Psoas muscle (tissue), 7 donors: ENCODE measurements at regions not wholly inside any gene's neighbourhood (a gene's known extent, or its start where the extent isn't known, plus 50 kb on each side); places are given as distances from the start of the nearest gene placed in this dataset.
A peak's percentile ranks its signal among the peaks of the same experiment; 100 is the strongest.

Experiments used
- ATAC-seq, 4 donors: fragments of 200-7000 bp; cut with Tn5 transposase; one replicate each; pipeline ENCODE4 v1.9.1; 2020; ENCODE audit warnings: moderate library complexity in 3 of 4, mild to moderate bottlenecking in 2 of 4
- DNase-seq, 2 donors: peaks; one replicate each; pipeline ENCODE4 v3.0.0-alpha.2; 2020
- H3K27ac ChIP-seq: fragments of 200-600 bp; one replicate; pipeline ENCODE4 v1.8.0; 2022
- H3K27me3 ChIP-seq, 3 donors: fragments of 200-600 bp in 1 of 3; one replicate each; pipeline versions ENCODE4 v1.6.1 to v1.8.0; 2013 to 2022; ENCODE audit warnings: low read length in 2 of 3, mild to moderate bottlenecking in 2 of 3, moderate library complexity in 1 of 3; ENCODE audit not compliant: insufficient read depth in 3 of 3
- H3K36me3 ChIP-seq, 2 donors: fragments of 200-600 bp in 1 of 2; one replicate each; pipeline versions ENCODE4 v1.6.1 to v1.8.0; 2013 to 2022; ENCODE audit warnings: low read depth in 1 of 2, mild to moderate bottlenecking in 1 of 2, moderate library complexity in 1 of 2; ENCODE audit not compliant: insufficient read depth in 1 of 2
- H3K4me1 ChIP-seq: fragments of 200-600 bp; one replicate; pipeline ENCODE4 v1.8.0; 2022
- H3K4me3 ChIP-seq: fragments of 200-600 bp; one replicate; pipeline ENCODE4 v1.8.0; 2022; ENCODE audit warnings: mild to moderate bottlenecking
- H3K9me3 ChIP-seq: fragments of 200-600 bp; one replicate; pipeline ENCODE4 v1.8.0; 2022
- CTCF ChIP-seq: fragments of 200-600 bp; IDR thresholded peaks from one replicate; pipeline ENCODE4 v1.8.0; 2022; ENCODE audit warnings: antibody characterized with exemption
- WGBS, 3 donors: extraction: QIAGEN DNeasy Blood & Tissue Kit; methylation state at CpG; one replicate each; pipeline versions ENCODE4 v1.1.6 to v1.1.7; 2013; 5-methylcytosine and 5-hydroxymethylcytosine counted together
- intact Hi-C, 2 donors: fragments of 100-400 bp; cut with DNase I; formaldehyde crosslinking; loops; one replicate each; pipeline versions ENCODE4 v1.11.0 to v1.14.2; 2022
- donor health status: healthy with polysubstance abuse.
- donor health status: DM: no; HTN: no; CAD: no; lungs with moderate emphysema.
- donor health status: Bipolar disorder and iron deficiency.
- donor health status: healthy.
- donor health status: DM: yes; HTN: yes; CAD: no.
- donor health status: DM: no; HTN: no; CAD: no.
- donor health status: DM: yes; HTN: yes; CAD: no.

- Histone ChIP-seq H3K27ac (no peak overlapping the region), H3K4me3 (no peak overlapping the region), H3K27me3 (no peaks in the 10 kb centered on the region), H3K4me1 (no peaks in the 10 kb centered on the region), H3K36me3 (no peaks in the 10 kb centered on the region), H3K9me3 (no peaks in the 10 kb centered on the region)
- 45 to 57% (median 54%) methylated on average over 3 of the region's 3 CpGs for WGBS, 3 donors
- intact Hi-C loops = no loop called here
- DNase-seq (no peak), ATAC-seq (no peak)
- TF ChIP-seq CTCF = no peak
Observed at GRCh38 chr2:181805228-181806038, 86.1 kb upstream of the ITPRID2 start.

GRCh38 chr2:181806039-181806392 is 85.5 kb upstream of the ITPRID2 start:
- no peaks in the 10 kb centered on the region for H3K9me3 ChIP-seq
- intact Hi-C loops = no loop called here
- no peak overlapping the region for H3K4me3 ChIP-seq
- DNase-seq (no peak), ATAC-seq (no peak)
- 2 to 28% (median 16%) methylated on average over 1 of the region's 1 CpG for WGBS, 3 donors
- no peak for TF ChIP-seq CTCF
- no peaks in the 10 kb centered on the region for H3K36me3 ChIP-seq
- no peaks in the 10 kb centered on the region for H3K27me3 ChIP-seq
- H3K27ac ChIP-seq = no peak overlapping the region
- H3K4me1 ChIP-seq = no peaks in the 10 kb centered on the region

DNA sequence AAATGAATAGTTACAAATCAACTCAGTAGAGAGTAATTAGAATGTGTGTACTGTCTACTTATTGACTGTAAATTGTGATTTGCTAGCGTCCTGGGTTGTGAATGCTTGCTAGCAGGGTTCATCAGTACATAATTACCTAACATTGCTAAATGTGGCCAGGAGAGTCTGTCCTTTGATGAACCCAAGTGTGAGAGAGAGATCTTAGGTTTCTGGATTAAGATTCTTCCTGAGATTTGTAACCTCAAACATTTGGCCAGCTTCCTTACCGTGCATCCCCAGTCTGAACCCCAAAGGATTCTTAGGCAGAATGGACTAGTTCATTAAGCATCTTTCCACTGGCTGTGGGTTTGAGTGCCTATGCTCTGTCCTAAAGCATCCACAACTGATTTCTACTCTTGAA is 84.0 kb upstream of the ITPRID2 start:
- no peaks in the 10 kb centered on the region for H3K4me1 ChIP-seq
- no peak overlapping the region for H3K27ac ChIP-seq
- TF ChIP-seq CTCF = no peak
- no peaks in the 10 kb centered on the region for H3K36me3 ChIP-seq
- intact Hi-C loops = no loop called here
- H3K4me3 ChIP-seq = no peak overlapping the region
- DNase-seq = no peak
- 73 to 84% (median 79%) methylated on average over 2 of the region's 2 CpGs for WGBS, 3 donors
- no peak for ATAC-seq
- no peaks in the 10 kb centered on the region for H3K9me3 ChIP-seq
- H3K27me3 ChIP-seq = no peaks in the 10 kb centered on the region

GRCh38 chr2:181810823-181811695 is 80.5 kb upstream of the ITPRID2 start:
- no peaks in the 10 kb centered on the region for H3K36me3 ChIP-seq
- peak overlapping the region; percentile 28 for H3K27ac ChIP-seq
- WGBS, 3 donors = 54 to 56% (median 55%) methylated on average over 9 of the region's 9 CpGs
- H3K4me1 ChIP-seq = no peaks in the 10 kb centered on the region
- DNase-seq = no peak
- ATAC-seq = peak in 3 of 4 donors; percentile 69 to 74 (median 70)
- H3K27me3 ChIP-seq = no peaks in the 10 kb centered on the region
- H3K9me3 ChIP-seq = no peaks in the 10 kb centered on the region
- intact Hi-C loops = no loop called here
- TF ChIP-seq CTCF = no peak
- no peak overlapping the region for H3K4me3 ChIP-seq
